ENCODE measurements at regions not wholly inside any gene's neighbourhood (a gene's known extent, or its start where the extent isn't known, plus 50 kb on each side); places are given as distances from the start of the nearest gene placed in this dataset.

DNA sequence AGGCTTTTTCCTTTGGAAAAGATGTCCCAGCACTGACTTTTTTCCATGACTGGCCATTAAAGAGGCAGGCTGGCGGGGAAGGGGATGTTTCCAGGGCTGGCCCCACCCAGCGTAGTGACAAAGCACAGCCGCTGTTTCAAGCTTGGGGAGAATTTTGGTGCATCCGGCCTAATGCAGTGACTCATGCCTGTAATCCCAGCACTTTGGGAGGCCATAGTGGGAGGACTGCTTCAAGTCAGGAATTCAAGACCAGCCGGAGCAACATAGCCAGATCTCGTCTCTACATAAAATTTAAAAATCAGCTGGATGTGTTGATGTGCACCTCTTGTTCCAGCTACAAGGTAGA, 78.0 kb upstream of the SH3BP4 start:
- no peak for TF ChIP-seq ZFP30 (CRISPR knock-in tag; IDR thresholded peaks at IDR 0.05)
- TF ChIP-seq ZNF70 (CRISPR knock-in tag; IDR thresholded peaks at IDR 0.05): no peak
- no peak for TF ChIP-seq ESRRG (CRISPR knock-in tag; IDR thresholded peaks at IDR 0.05)
- TF ChIP-seq CSDC2 (CRISPR knock-in tag; IDR thresholded peaks at IDR 0.05): no peak
- TF ChIP-seq ZNF565 (CRISPR knock-in tag; conservative IDR thresholded peaks at IDR 0.05; ENCODE audit: low read depth): no peak
- TF ChIP-seq BACH2 (CRISPR knock-in tag; IDR thresholded peaks at IDR 0.05; ENCODE audit: borderline replicate concordance): no peak
- no peak for TF ChIP-seq PATZ1 (CRISPR knock-in tag; IDR thresholded peaks at IDR 0.05; ENCODE audit: borderline replicate concordance)
- TF ChIP-seq ZFP3 (CRISPR knock-in tag; IDR thresholded peaks at IDR 0.05): no peak
- TF ChIP-seq CSRNP3 (CRISPR knock-in tag; IDR thresholded peaks at IDR 0.05): no peak
- TF ChIP-seq RARB (CRISPR knock-in tag; IDR thresholded peaks at IDR 0.05): no peak

All from SK-N-SH treated with all-trans-retinoic acid at 6 μM for 48 hours (cell line).